GM12878 (cell line): ENCODE measurements at regions not wholly inside any gene's neighbourhood (a gene's known extent, or its start where the extent isn't known, plus 50 kb on each side); places are given as distances from the start of the nearest gene placed in this dataset.

ENCODE experiments used
- ATAC-seq: fragments of 200-7000 bp; cut with Tn5 transposase; 3 replicates; pipeline ENCODE4 v1.9.1; 2020; ENCODE audit warnings: mild to moderate bottlenecking, moderate library complexity
- BruUV-seq: library from RNA; stranded (reverse); fragments of 400-500 nt; replicated peaks from 2 replicates; lab custom pipeline; 2021; lab: Mats Ljungman, UMichigan
- CTCF ChIA-PET: fragments of 300-600 bp; sonication (Branson Sonifier 250); formaldehyde crosslinking; extraction: SDS; loops from one replicate; lab custom pipeline; 2021; ENCODE audit warnings: inconsistent platforms; lab: Yijun Ruan, JAX
- POLR2A ChIA-PET: fragments of 350-600 bp; formaldehyde crosslinking; extraction: SDS; loops from one replicate; lab custom pipeline; 2021; ENCODE audit warnings: inconsistent platforms; lab: Charles Lee
- RAD21 ChIA-PET: fragments of 300-600 bp; sonication (Branson Sonifier 250); formaldehyde crosslinking; loops from one replicate; lab custom pipeline; 2023; ENCODE audit warnings: antibody characterized with exemption; ENCODE audit not compliant: unreplicated experiment; lab: Charles Lee
- SMC1A ChIA-PET: fragments of 300-600 bp; sonication (Branson Sonifier 250); formaldehyde crosslinking; loops from one replicate; lab custom pipeline; 2023; ENCODE audit not compliant: unreplicated experiment, uncharacterized antibody; lab: Charles Lee
- DNase-seq: peaks from one replicate; pipeline ENCODE4 v3.0.0-alpha.2; 2011; ENCODE audit warnings: low read depth, low spot score
- FAIRE-seq: peaks from 3 replicates; lab custom pipeline; 2011; peaks lifted over from hg19 to GRCh38; lab: Jason Lieb, UNC
- H2AFZ ChIP-seq: 2 replicates; pipeline ENCODE4 v1.6.0; 2011; ENCODE audit warnings: low read depth, low read length, control low read depth; ENCODE audit not compliant: control insufficient read depth
- H3K27ac ChIP-seq: 2 replicates; pipeline ENCODE4 v1.5.1; 2011; ENCODE audit warnings: control low read depth; ENCODE audit not compliant: control insufficient read depth, insufficient read depth
- H3K27me3 ChIP-seq, 2 experiments: replicated peaks in 1 of 2; 2 replicates each; pipeline versions ENCODE4 v1.6.0 to v1.6.1; 2011; ENCODE audit warnings: low read length in 1 of 2; ENCODE audit not compliant: control insufficient read depth in 2 of 2, insufficient read depth in 2 of 2
- H3K36me3 ChIP-seq, 2 experiments: 2 replicates each; pipeline ENCODE4 v1.5.1; 2011; ENCODE audit warnings: low read length in 1 of 2; ENCODE audit not compliant: control insufficient read depth in 2 of 2, insufficient read depth in 2 of 2
- H3K4me1 ChIP-seq: 2 replicates; pipeline ENCODE4 v1.6.1; 2011; ENCODE audit warnings: mild to moderate bottlenecking, low read length, moderate library complexity, mixed read lengths; ENCODE audit not compliant: control insufficient read depth, insufficient read depth
- H3K4me2 ChIP-seq: 2 replicates; pipeline ENCODE4 v1.6.0; 2011; ENCODE audit warnings: control low read depth; ENCODE audit not compliant: control insufficient read depth, insufficient read depth
- H3K4me3 ChIP-seq: fragments of 200-600 bp; sonication (generic); 2 replicates; pipeline ENCODE4 v1.5.1; 2016
- H3K79me2 ChIP-seq: 2 replicates; pipeline ENCODE4 v1.6.0; 2011; ENCODE audit warnings: low read length; ENCODE audit not compliant: control insufficient read depth, insufficient read depth
- H3K9ac ChIP-seq: 2 replicates; pipeline ENCODE4 v1.8.0; 2011; ENCODE audit warnings: low read length, control low read depth, mixed read lengths; ENCODE audit not compliant: control insufficient read depth, insufficient read depth
- H3K9me3 ChIP-seq: replicated peaks from 3 replicates; pipeline ENCODE4 v1.5.1; 2011; ENCODE audit warnings: mild to moderate bottlenecking, low read length; ENCODE audit not compliant: control insufficient read depth, insufficient read depth
- H4K20me1 ChIP-seq: 2 replicates; pipeline ENCODE4 v1.6.0; 2011; ENCODE audit not compliant: control insufficient read depth, insufficient read depth
- ELK1 ChIP-seq: IDR thresholded peaks from 2 replicates; pipeline ENCODE4 v1.6.1; 2012; ENCODE audit warnings: low read depth, low read length, improper control_type of control experiment
- ETV6 ChIP-seq, 2 experiments: fragments of 450-650 bp in 1 of 2; IDR thresholded peaks in 1 of 2; conservative IDR thresholded peaks in 1 of 2; 2 replicates each; pipeline ENCODE4 v1.6.1; 2014; ENCODE audit warnings: antibody characterized with exemption in 1 of 2, borderline replicate concordance in 1 of 2, low read depth in 1 of 2, mild to moderate bottlenecking in 1 of 2, moderate library complexity in 1 of 2
- HDAC2 ChIP-seq: fragments of 200-600 bp; sonication (generic); IDR thresholded peaks from 2 replicates; pipeline ENCODE4 v1.6.1; 2017
- HSF1 ChIP-seq: fragments of 150-350 bp; IDR thresholded peaks from 2 replicates; pipeline ENCODE4 v1.6.1; 2014; ENCODE audit warnings: mild to moderate bottlenecking, low read depth, low read length
- IRF4 ChIP-seq: IDR thresholded peaks from 2 replicates; pipeline ENCODE4 v1.6.1; 2011; ENCODE audit warnings: low read depth, low read length
- POU2F2 ChIP-seq: IDR thresholded peaks from 3 replicates; pipeline ENCODE4 v1.6.1; 2011; ENCODE audit warnings: low read depth, mild to moderate bottlenecking, low read length, borderline replicate concordance
- SMC3 ChIP-seq: IDR thresholded peaks from 2 replicates; pipeline ENCODE4 v1.6.1; 2011; ENCODE audit warnings: low read length, improper control_type of control experiment, borderline replicate concordance
- ZNF274 ChIP-seq: IDR thresholded peaks from one replicate; pipeline ENCODE4 v1.8.0; 2011; ENCODE audit not compliant: insufficient read length, insufficient read depth
- WGBS: methylation state at CpG from one replicate; pipeline ENCODE4 v1.1.6; 2016; ENCODE audit warnings: low lambda C conversion rate; ENCODE audit not compliant: insufficient replicate concordance, insufficient coverage; ENCODE audit errors: missing lambda C conversion rate; 5-methylcytosine and 5-hydroxymethylcytosine counted together
- in situ Hi-C: fragments of 300-500 bp; cut with MboI; formaldehyde crosslinking; loops from 9 replicates; pipeline ENCODE4 v1.14.3; 2018; ENCODE audit warnings: mixed read lengths
- intact Hi-C: fragments of 100-400 bp; cut with micrococcal nuclease; formaldehyde crosslinking; loops from one replicate; pipeline ENCODE4 v1.14.2; 2022; ENCODE audit not compliant: unreplicated experiment

DNA sequence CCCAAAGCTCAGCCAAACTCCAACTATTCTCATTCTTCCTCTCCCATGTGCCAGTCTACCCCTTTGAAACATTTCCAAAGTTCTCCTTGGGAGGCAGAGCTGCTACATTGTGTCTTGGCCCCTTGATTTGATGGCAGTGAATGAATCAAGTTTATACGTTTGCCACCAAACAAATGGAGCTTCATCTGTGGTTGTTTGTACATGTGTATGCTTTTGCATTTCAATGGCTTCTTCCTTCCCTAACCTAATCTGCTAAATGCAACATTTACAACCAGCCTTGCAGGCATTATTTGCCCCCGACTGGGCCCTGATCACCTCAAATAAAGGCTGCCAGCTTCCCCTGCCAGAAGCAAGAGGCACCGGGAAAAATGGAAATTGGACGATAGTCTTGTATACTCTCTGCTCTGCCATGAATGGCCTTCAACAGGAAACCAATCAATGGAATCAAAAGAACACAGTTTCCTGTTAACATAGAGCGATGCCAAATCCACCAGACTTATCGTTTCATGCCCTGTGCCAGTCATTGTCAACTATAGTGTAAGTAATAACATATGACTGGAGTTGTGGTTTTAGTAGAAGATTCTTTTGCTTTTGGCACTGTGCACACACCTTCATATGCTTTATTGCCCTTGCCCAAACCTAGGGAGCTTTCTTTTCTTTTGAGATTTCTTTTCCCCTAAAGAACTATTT lies 97.8 kb downstream of the TMEM30B start:
- H3K27ac ChIP-seq, result no peak overlapping the region
- H3K4me2 ChIP-seq, result no peak overlapping the region
- H4K20me1 ChIP-seq, result no peaks in the 10 kb centered on the region
- intact Hi-C loops, result no loop called here
- in situ Hi-C loops, result no loop called here
- FAIRE-seq (no peak), DNase-seq (no peak), ATAC-seq (no peak)
- POLR2A ChIA-PET, result no interaction called here
- H3K9me3 ChIP-seq, result no peaks in the 10 kb centered on the region
- CTCF ChIA-PET, result no interaction called here
- WGBS, result 32% methylated on average over 6 of the region's 6 CpGs
- SMC1A ChIA-PET, result interaction anchor here (0.6 kb wide), 1 partner anchor 955 kb away, joined by 3 read pairs; no protein-coding TSS in a partner anchor
- no peak for TF ChIP-seq ZNF274
- H3K27me3 ChIP-seq, result peaks cover 0 to 3% of the 10 kb centered on the region in 2 experiments; a peak in 2 of 4 replicates
- no peak overlapping the region for H2AFZ ChIP-seq
- no peaks in the 10 kb centered on the region for H3K79me2 ChIP-seq
- H3K4me3 ChIP-seq, result no peak overlapping the region
- no TSS peak for BruUV-seq
- H3K36me3 ChIP-seq, result no peaks in the 10 kb centered on the region
- RAD21 ChIA-PET, result no interaction called here
- H3K4me1 ChIP-seq, result peaks cover 3% of the 10 kb centered on the region; the same call in 1 of the 2 replicates
- no peak overlapping the region for H3K9ac ChIP-seq

- BruUV-seq, result no TSS peak
- WGBS, result 58% methylated on average over 7 of the region's 7 CpGs
- ChIA-PET POLR2A (no interaction called here), SMC1A (no interaction called here), RAD21 (no interaction called here), CTCF (no interaction called here)
- Histone ChIP-seq H3K9me3 (no peaks in the 10 kb centered on the region), H3K79me2 (no peaks in the 10 kb centered on the region), H3K4me1 (peaks cover 7% of the 10 kb centered on the region), H2AFZ (no peak overlapping the region), H3K27me3 (no peaks in the 10 kb centered on the region), H3K27ac (no peak overlapping the region), H3K36me3 (no peaks in the 10 kb centered on the region), H4K20me1 (no peaks in the 10 kb centered on the region), H3K9ac (no peak overlapping the region), H3K4me2 (no peak overlapping the region), H3K4me3 (no peak overlapping the region)
- intact Hi-C loops (no loop called here), in situ Hi-C loops (no loop called here)
- no peak for DNase-seq
- FAIRE-seq, result no peak
- TF ChIP-seq HDAC2, result no peak
- no peak for TF ChIP-seq HSF1
- no peak for TF ChIP-seq POU2F2
- no peak for TF ChIP-seq ETV6 (conservative IDR thresholded peaks at IDR 0.05 in 1 of 2, IDR thresholded peaks at IDR 0.05 in 1 of 2; ENCODE audit: borderline replicate concordance in 1 of 2, low read depth in 1 of 2)
- no peak for TF ChIP-seq ELK1
- TF ChIP-seq SMC3, result no peak
- TF ChIP-seq IRF4, result no peak
- no peak for ATAC-seq
Measured at GRCh38 chr14:61179796-61180398, 101.2 kb downstream of the TMEM30B start.
